K562 (cell line): ENCODE measurements at regions not wholly inside any gene's neighbourhood (a gene's known extent, or its start where the extent isn't known, plus 50 kb on each side); places are given as distances from the start of the nearest gene placed in this dataset.

Experiments
- ATAC-seq: fragments of 200-7000 bp; cut with Tn5 transposase; 3 replicates; pipeline ENCODE4 v1.9.1; 2020; ENCODE audit warnings: moderate library complexity
- BruUV-seq: library from RNA; stranded (reverse); fragments of 400-500 nt; replicated peaks from 2 replicates; lab custom pipeline; 2021; lab: Mats Ljungman, UMichigan
- CTCF ChIA-PET: fragments of 300-600 bp; formaldehyde crosslinking; extraction: SDS; loops from one replicate; lab custom pipeline; 2021; ENCODE audit warnings: low intra/inter-chr PET ratio; lab: Yijun Ruan, JAX
- POLR2A ChIA-PET: fragments of 300-600, 350-650 bp; sonication (Branson Sonifier 250); formaldehyde crosslinking; extraction: SDS; loops from one replicate; lab custom pipeline; 2021; ENCODE audit warnings: antibody characterized with exemption, inconsistent platforms; lab: Yijun Ruan, JAX
- DNase-seq, 4 experiments: peaks; one replicate each; pipeline versions ENCODE4 v3.0.0 to v3.0.0-alpha.2; 2011 to 2018; ENCODE audit warnings: low spot score in 3 of 4, mixed read lengths in 3 of 4; ENCODE audit errors: extremely low read depth in 1 of 4
- FAIRE-seq: peaks from 2 replicates; lab custom pipeline; 2011; peaks lifted over from hg19 to GRCh38; lab: Jason Lieb, UNC
- H2AFZ ChIP-seq: 2 replicates; pipeline ENCODE4 v1.6.0; 2011; ENCODE audit warnings: low read depth, low read length, control low read depth, inconsistent platforms
- H3K27ac ChIP-seq: fragments of 200-600 bp; 3 replicates; pipeline ENCODE4 v1.8.0; 2011; ENCODE audit warnings: low read depth, mild to moderate bottlenecking, control low read depth, inconsistent platforms, low read length, moderate library complexity, mixed read lengths; ENCODE audit errors: extremely low read depth
- H3K27me3 ChIP-seq, 2 experiments: fragments of 300-600 bp in 1 of 2; 2 replicates in 1 of 2; 3 replicates in 1 of 2; pipeline versions ENCODE4 v1.6.0 to v1.8.0; 2011; ENCODE audit warnings: inconsistent platforms in 2 of 2, low read length in 2 of 2, mild to moderate bottlenecking in 1 of 2, mixed read lengths in 1 of 2, moderate library complexity in 1 of 2; ENCODE audit not compliant: control insufficient read depth in 2 of 2, insufficient read depth in 2 of 2
- H3K36me3 ChIP-seq: fragments of 300-600 bp; 3 replicates; pipeline ENCODE4 v1.8.0; 2011; ENCODE audit warnings: mild to moderate bottlenecking, low read length, inconsistent platforms; ENCODE audit not compliant: control insufficient read depth, insufficient read depth
- H3K4me1 ChIP-seq, 2 experiments: fragments of 200-600 bp in 1 of 2; replicated peaks in 1 of 2; 2 replicates in 1 of 2; 3 replicates in 1 of 2; pipeline versions ENCODE4 v1.5.1 to v1.8.0; 2011; ENCODE audit warnings: inconsistent platforms in 2 of 2, low read length in 2 of 2, mild to moderate bottlenecking in 1 of 2, mixed read lengths in 1 of 2, moderate library complexity in 1 of 2; ENCODE audit not compliant: control insufficient read depth in 2 of 2, insufficient read depth in 2 of 2
- H3K4me2 ChIP-seq: 2 replicates; pipeline ENCODE4 v1.6.1; 2011; ENCODE audit warnings: low read length, control low read depth, inconsistent platforms, mixed read lengths; ENCODE audit not compliant: insufficient read depth
- H3K4me3 ChIP-seq: fragments of 200-600 bp; sonication (generic), shearing (Covaris generic); 2 replicates; pipeline ENCODE4 v1.5.1; 2016; ENCODE audit warnings: control low read depth, inconsistent platforms
- H3K79me2 ChIP-seq: fragments of 200-600 bp; 3 replicates; pipeline ENCODE4 v1.8.0; 2011; ENCODE audit warnings: low read length, inconsistent platforms; ENCODE audit not compliant: control insufficient read depth, insufficient read depth
- H3K9ac ChIP-seq, 2 experiments: 2 replicates each; pipeline versions ENCODE4 v1.6.0 to v1.6.1; 2011; ENCODE audit warnings: low read depth in 2 of 2, low read length in 2 of 2, control low read depth in 1 of 2, inconsistent platforms in 1 of 2, mild to moderate bottlenecking in 1 of 2, mixed read lengths in 1 of 2; ENCODE audit not compliant: insufficient read depth in 1 of 2
- H3K9me1 ChIP-seq: one replicate; pipeline ENCODE4 v1.6.0; 2011; ENCODE audit warnings: inconsistent platforms, mild to moderate bottlenecking, low read length, moderate library complexity; ENCODE audit not compliant: control insufficient read depth, insufficient read depth
- H3K9me3 ChIP-seq: replicated peaks from 2 replicates; pipeline ENCODE4 v1.5.1; 2011; ENCODE audit warnings: low read depth, low read length, inconsistent platforms; ENCODE audit not compliant: control insufficient read depth, insufficient read depth
- H4K20me1 ChIP-seq: replicated peaks from 2 replicates; pipeline ENCODE4 v1.6.1; 2011; ENCODE audit warnings: low read length, inconsistent platforms, mixed read lengths; ENCODE audit not compliant: control insufficient read depth, insufficient read depth
- CC2D1A ChIP-seq: fragments of 450-650 bp; IDR thresholded peaks from 2 replicates; pipeline ENCODE4 v1.6.1; 2017; ENCODE audit warnings: mild to moderate bottlenecking
- CEBPB ChIP-seq: fragments of 450-650 bp; IDR thresholded peaks from 2 replicates; pipeline ENCODE4 v1.6.1; 2016; ENCODE audit warnings: missing genetic modification characterization, missing compliant biosample characterization
- CSDE1 ChIP-seq, 2 experiments: fragments of 450-650 bp; IDR thresholded peaks; 2 replicates each; pipeline ENCODE4 v1.6.1; 2016; ENCODE audit warnings: mild to moderate bottlenecking in 1 of 2
- FOXJ3 ChIP-seq: sonication (generic); formaldehyde crosslinking; IDR thresholded peaks from 2 replicates; pipeline ENCODE4 v1.4.0; 2020; ENCODE audit warnings: mild to moderate bottlenecking, missing genetic modification reagents
- HIVEP1 ChIP-seq: fragments of 250-450 bp; sonication (Bioruptor Pico); IDR thresholded peaks from 2 replicates; pipeline ENCODE4 v1.4.0; 2020; ENCODE audit warnings: mild to moderate bottlenecking
- POLR2A ChIP-seq: fragments of 450-650 bp; conservative IDR thresholded peaks from 2 replicates; pipeline ENCODE4 v1.6.1; 2016
- PURB ChIP-seq: sonication (generic); formaldehyde crosslinking; IDR thresholded peaks from 2 replicates; pipeline ENCODE4 v1.9.0; 2021; ENCODE audit warnings: low read depth, mild to moderate bottlenecking, missing genetic modification reagents
- SREBF2 ChIP-seq: sonication (generic); formaldehyde crosslinking; IDR thresholded peaks from 2 replicates; pipeline ENCODE4 v1.4.0; 2020; ENCODE audit warnings: mild to moderate bottlenecking, missing genetic modification reagents
- XRCC4 ChIP-seq: IDR thresholded peaks from one replicate; pipeline ENCODE4 v1.6.1; 2011; ENCODE audit not compliant: insufficient read depth, insufficient read length; ENCODE audit errors: extremely low read depth
- ZBTB34 ChIP-seq: fragments of 250-450 bp; sonication (Bioruptor Pico); IDR thresholded peaks from 2 replicates; pipeline ENCODE4 v1.8.0; 2021; ENCODE audit warnings: mild to moderate bottlenecking, moderate library complexity
- ZC3H8 ChIP-seq: fragments of 450-650 bp; IDR thresholded peaks from 2 replicates; pipeline ENCODE4 v1.6.1; 2017
- ZNF140 ChIP-seq: fragments of 250-450 bp; sonication (Bioruptor Pico); IDR thresholded peaks from 2 replicates; pipeline ENCODE4 v1.8.0; 2021; ENCODE audit warnings: moderate library complexity, mild to moderate bottlenecking, inconsistent platforms
- ZNF695 ChIP-seq: fragments of 450-650 bp; formaldehyde crosslinking; IDR thresholded peaks from 2 replicates; pipeline ENCODE4 v1.4.0; 2020; ENCODE audit warnings: mild to moderate bottlenecking, moderate library complexity
- ZNF766 ChIP-seq: fragments of 200-800 bp; sonication (Bioruptor generic); conservative IDR thresholded peaks from 2 replicates; pipeline ENCODE4 v1.6.1; 2016; ENCODE audit warnings: missing genetic modification characterization, missing compliant biosample characterization
- WGBS: fragments of 100-300 bp; shearing (Covaris generic); methylation state at CpG from one replicate; pipeline ENCODE4 v1.1.6; 2016; ENCODE audit warnings: low coverage, mixed read lengths; ENCODE audit not compliant: insufficient coverage; ENCODE audit errors: missing lambda C conversion rate; 5-methylcytosine and 5-hydroxymethylcytosine counted together
- in situ Hi-C: fragments of 300-500 bp; cut with MboI; formaldehyde crosslinking; loops from 4 replicates; pipeline ENCODE4 v1.15.0; 2018; ENCODE audit warnings: inconsistent platforms, mixed read lengths
- intact Hi-C: fragments of 100-400 bp; cut with micrococcal nuclease; formaldehyde crosslinking; loops from 2 replicates; pipeline ENCODE4 v1.14.2; 2022
- TF ChIP-seq, protein P1 (sequence below): fragments of 250-450 bp; sonication (Bioruptor Pico); IDR thresholded peaks from 2 replicates; pipeline ENCODE4 v1.4.0; 2020; ENCODE audit warnings: mild to moderate bottlenecking, moderate library complexity, borderline replicate concordance

DNA sequence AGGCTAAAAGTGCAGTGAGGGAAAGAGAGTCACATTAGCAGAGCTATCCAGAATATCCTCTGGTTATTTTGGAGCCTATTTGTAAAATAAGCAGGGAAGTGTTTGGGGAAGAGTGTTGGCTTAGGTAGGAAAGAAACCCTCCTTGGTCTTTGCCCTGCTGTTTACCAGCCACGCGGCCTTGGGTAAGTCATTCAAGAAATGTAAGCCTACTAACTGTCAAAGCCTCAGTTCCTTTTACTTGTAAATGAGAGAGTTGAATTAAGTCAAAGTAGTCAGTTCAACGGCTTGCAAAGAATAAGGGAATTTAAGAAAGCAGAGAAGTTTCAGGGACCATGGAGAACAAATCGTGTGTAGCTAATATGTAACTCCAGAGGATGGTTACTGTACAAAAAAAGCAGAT is 75.8 kb upstream of the TNC start:
- CTCF ChIA-PET, result no interaction called here
- no peak overlapping the region for H3K27ac ChIP-seq
- no TSS peak for BruUV-seq
- H3K4me3 ChIP-seq, result no peak overlapping the region
- H3K9me1 ChIP-seq, result no peaks in the 10 kb centered on the region
- ATAC-seq (no peak), FAIRE-seq (no peak), DNase-seq (no peak)
- in situ Hi-C loops (no loop called here), intact Hi-C loops (no loop called here)
- H2AFZ ChIP-seq, result no peak overlapping the region
- H3K79me2 ChIP-seq, result no peaks in the 10 kb centered on the region
- POLR2A ChIA-PET, result no interaction called here
- no peaks in the 10 kb centered on the region for H3K4me1 ChIP-seq
- H3K9me3 ChIP-seq, result 0 out of 2 replicates have a peak, but pooled peaks cover 1% of the 10 kb centered on the region
- WGBS, result 0% methylated on average over 4 of the region's 4 CpGs
- TF ChIP-seq CC2D1A (no peak), FOXJ3 (no peak), XRCC4 (no peak), CEBPB (tag) (no peak), HIVEP1 (CRISPR knock-in tag) (no peak), PURB (no peak)
- H3K9ac ChIP-seq, result no peak overlapping the region
- no peak overlapping the region for H3K4me2 ChIP-seq
- no peaks in the 10 kb centered on the region for H3K36me3 ChIP-seq
- no peaks in the 10 kb centered on the region for H4K20me1 ChIP-seq
- no peaks in the 10 kb centered on the region for H3K27me3 ChIP-seq

GRCh38 chr9:115194216-115194615 is 76.3 kb upstream of the TNC start:
- Histone ChIP-seq H3K9me3 (0 out of 2 replicates have a peak, but pooled peaks cover 1% of the 10 kb centered on the region), H4K20me1 (no peaks in the 10 kb centered on the region), H3K4me2 (no peak overlapping the region), H2AFZ (no peak overlapping the region), H3K4me1 (no peaks in the 10 kb centered on the region), H3K9me1 (no peaks in the 10 kb centered on the region), H3K27me3 (no peaks in the 10 kb centered on the region), H3K4me3 (no peak overlapping the region), H3K9ac (no peak overlapping the region), H3K36me3 (no peaks in the 10 kb centered on the region), H3K79me2 (no peaks in the 10 kb centered on the region), H3K27ac (no peak overlapping the region)
- POLR2A ChIA-PET, result no interaction called here
- FAIRE-seq, result no peak
- in situ Hi-C loops, result no loop called here
- ATAC-seq, result no peak
- no TSS peak for BruUV-seq
- CTCF ChIA-PET, result no interaction called here
- intact Hi-C loops, result no loop called here
- no peak for DNase-seq
- TF ChIP-seq SREBF2 (CRISPR knock-in tag) (no peak), POLR2A (no peak), ZBTB34 (CRISPR knock-in tag) (no peak), CSDE1 (IDR thresholded peaks at IDR 0.05) (no peak), ZNF695 (CRISPR knock-in tag) (no peak), ZC3H8 (no peak), HIVEP1 (CRISPR knock-in tag) (no peak), ZNF766 (CRISPR knock-in tag) (no peak), ZNF140 (CRISPR knock-in tag) (no peak)
- TF ChIP-seq, protein P1, sequence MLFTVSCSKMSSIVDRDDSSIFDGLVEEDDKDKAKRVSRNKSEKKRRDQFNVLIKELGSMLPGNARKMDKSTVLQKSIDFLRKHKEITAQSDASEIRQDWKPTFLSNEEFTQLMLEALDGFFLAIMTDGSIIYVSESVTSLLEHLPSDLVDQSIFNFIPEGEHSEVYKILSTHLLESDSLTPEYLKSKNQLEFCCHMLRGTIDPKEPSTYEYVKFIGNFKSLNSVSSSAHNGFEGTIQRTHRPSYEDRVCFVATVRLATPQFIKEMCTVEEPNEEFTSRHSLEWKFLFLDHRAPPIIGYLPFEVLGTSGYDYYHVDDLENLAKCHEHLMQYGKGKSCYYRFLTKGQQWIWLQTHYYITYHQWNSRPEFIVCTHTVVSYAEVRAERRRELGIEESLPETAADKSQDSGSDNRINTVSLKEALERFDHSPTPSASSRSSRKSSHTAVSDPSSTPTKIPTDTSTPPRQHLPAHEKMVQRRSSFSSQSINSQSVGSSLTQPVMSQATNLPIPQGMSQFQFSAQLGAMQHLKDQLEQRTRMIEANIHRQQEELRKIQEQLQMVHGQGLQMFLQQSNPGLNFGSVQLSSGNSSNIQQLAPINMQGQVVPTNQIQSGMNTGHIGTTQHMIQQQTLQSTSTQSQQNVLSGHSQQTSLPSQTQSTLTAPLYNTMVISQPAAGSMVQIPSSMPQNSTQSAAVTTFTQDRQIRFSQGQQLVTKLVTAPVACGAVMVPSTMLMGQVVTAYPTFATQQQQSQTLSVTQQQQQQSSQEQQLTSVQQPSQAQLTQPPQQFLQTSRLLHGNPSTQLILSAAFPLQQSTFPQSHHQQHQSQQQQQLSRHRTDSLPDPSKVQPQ (CRISPR knock-in tag), result no peak
